HG03103 (cell line): ENCODE measurements at regions not wholly inside any gene's neighbourhood (a gene's known extent, or its start where the extent isn't known, plus 50 kb on each side); places are given as distances from the start of the nearest gene placed in this dataset.
"Not testable (repeated sequence)": the region's sequence is repeated elsewhere in the genome, so short reads cannot be mapped to it uniquely, and the experiment has no call there.

Experiments
- ATAC-seq: cut with Tn5 transposase; IDR thresholded peaks from one replicate; pipeline ENCODE4 v1.9.1; 2021; ENCODE audit warnings: low read depth; ENCODE audit not compliant: unreplicated experiment

GRCh38 chr18:73381699-73382036 lies 513.9 kb upstream of the NETO1 start:
- ATAC-seq: no peak

DNA sequence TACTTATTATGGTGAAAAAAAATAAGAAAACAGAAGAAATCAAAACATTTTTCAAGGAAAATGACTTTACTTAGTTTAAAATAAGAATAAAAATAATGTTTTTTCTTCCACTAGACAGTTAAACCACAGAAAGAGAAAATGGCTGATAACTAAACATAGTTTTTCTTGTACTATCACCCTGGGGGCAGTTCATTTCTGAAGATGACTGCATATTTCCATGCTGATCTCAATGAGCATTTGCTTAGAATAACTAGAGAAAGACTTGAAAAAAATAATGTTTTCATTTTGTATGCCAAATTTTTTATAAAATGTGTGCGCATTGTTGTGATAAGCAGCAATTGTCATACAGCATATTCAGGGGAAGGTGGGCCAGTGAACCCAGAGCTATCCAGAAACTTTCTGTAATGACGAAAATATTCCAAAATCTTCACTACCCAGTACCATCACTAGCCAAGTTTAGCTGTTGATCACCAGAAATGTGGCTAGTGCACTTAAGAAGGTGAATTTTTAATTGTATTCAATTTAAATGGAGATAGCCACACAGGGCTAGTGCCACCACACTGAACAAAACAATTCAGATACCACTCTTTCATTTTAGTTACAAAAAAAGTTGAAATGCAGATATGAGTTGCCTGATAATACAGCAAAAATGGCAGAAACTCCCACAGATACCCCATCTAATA lies 513.4 kb upstream of the NETO1 start:
- ATAC-seq: no peak

- ATAC-seq: no peak
Measured at GRCh38 chr18:73366713-73367112, 498.9 kb upstream of the NETO1 start.

- ATAC-seq: no peak
Measured at GRCh38 chr18:73365018-73365417, 497.2 kb upstream of the NETO1 start.

- no peak for ATAC-seq
Measured at GRCh38 chr18:73355121-73355520, 487.3 kb upstream of the NETO1 start.

DNA sequence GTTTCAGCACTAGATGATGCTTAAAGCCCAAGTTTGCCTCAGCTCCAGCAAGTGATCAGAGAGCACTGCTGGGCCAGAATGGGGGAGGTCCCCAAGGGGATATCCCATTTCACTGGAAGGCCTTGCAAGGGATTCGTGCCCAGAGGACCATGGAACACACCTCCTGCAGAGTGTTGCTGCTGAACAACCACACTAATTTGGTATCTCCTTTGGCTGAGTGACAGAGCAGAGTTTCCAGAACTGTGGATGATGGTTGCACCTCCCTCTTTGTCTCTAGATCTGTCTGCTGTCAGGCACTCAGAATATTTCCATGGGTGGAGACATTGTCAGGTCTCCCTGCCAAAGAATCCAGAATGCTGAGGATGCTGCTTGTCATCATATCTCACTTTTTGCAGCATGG lies 484.8 kb upstream of the NETO1 start:
- no peak for ATAC-seq

- ATAC-seq: no peak
Measured at GRCh38 chr18:73340135-73340977, 472.6 kb upstream of the NETO1 start.

- no peak for ATAC-seq
Measured at GRCh38 chr18:73331212-73331772, 463.5 kb upstream of the NETO1 start.

GRCh38 chr18:73330106-73330505 lies 462.3 kb upstream of the NETO1 start:
- ATAC-seq: not testable (repeated sequence)

- ATAC-seq: not testable (repeated sequence)
Measured at GRCh38 chr18:73324187-73324831, 456.5 kb upstream of the NETO1 start.

GRCh38 chr18:73318739-73319479 lies 451.1 kb upstream of the NETO1 start:
- ATAC-seq: no peak

- no peak for ATAC-seq
Measured at GRCh38 chr18:73316513-73316912, 448.7 kb upstream of the NETO1 start.

GRCh38 chr18:73315381-73315780 lies 447.6 kb upstream of the NETO1 start:
- no peak for ATAC-seq

- ATAC-seq: no peak
Measured at GRCh38 chr18:73313476-73313875, 445.7 kb upstream of the NETO1 start.

DNA sequence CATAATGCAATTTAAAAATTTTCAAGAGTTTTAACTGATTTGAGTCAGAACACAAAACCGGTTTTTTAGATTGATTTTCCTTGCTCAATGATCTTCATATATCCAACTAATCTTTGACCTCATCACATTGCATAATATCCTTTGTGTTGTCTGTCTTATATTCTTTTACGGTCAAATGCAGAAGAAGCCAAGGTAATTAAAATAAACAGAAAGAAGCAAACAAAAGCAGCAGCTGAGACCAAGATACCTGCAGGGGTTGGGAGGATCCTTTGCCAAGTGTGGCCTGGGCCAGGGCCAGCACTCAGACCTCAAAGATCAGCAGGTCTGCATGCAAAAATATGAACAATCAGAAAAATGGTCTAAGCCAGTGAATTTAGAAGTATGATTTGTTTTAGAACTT lies 428.9 kb upstream of the NETO1 start:
- ATAC-seq: no peak

DNA sequence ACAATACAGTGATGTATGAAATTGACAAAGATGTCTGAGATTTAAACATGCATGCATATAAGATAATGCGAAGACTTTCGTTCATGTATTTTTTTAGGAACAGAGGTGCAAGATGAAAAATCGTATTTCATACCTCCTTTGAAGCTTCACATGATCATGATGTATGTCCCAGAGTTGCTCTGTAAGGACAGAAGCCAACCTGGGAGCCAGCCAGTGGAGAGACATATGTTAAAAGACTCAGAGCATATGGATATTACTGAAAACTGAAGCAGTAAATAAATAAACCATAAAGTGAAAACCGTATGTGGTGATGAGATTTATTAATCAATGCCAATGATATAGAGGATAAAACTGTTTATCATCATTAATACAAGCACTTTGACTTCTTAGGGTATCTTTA lies 424.4 kb upstream of the NETO1 start:
- ATAC-seq: no peak

DNA sequence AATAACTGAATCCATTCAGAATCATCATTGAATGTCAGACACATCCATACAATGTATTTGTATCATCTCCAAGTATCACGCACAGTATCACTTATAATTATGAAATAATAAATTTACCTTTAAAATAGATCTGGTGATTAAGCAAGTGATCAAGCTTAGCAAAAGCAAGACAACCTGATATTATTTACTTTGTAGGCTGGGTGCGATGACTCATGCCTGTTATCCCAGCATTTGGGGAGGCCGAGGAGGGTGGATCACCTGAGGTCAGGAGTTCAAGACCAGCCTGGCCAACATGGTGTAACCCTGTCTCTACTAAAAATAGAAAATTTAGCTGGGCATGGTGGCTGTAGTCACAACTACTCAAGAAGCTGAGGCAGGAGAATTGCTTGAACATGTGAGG lies 421.0 kb upstream of the NETO1 start:
- ATAC-seq: no peak

GRCh38 chr18:73286584-73286983 lies 418.8 kb upstream of the NETO1 start:
- ATAC-seq: no peak

- no peak for ATAC-seq
Measured at GRCh38 chr18:73283788-73284187, 416.0 kb upstream of the NETO1 start.

DNA sequence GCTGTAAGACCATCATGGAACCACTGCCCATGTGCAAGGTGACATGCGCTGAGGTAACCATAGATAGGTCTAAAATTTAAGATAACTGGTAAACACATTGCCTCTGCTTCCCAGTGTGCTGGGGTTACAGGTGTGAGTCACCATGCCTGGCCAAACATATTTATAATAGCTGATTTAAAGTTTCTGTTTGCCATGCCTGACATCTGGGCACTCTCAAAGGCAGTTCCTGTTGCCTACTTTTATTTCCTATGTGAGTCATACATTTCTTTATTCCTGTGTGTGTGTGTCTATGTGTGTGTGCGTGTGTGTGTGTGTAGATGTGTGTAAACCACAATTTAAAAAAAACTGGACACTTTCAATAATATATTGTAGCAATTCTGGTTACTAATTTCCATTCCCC lies 415.2 kb upstream of the NETO1 start:
- ATAC-seq: no peak

DNA sequence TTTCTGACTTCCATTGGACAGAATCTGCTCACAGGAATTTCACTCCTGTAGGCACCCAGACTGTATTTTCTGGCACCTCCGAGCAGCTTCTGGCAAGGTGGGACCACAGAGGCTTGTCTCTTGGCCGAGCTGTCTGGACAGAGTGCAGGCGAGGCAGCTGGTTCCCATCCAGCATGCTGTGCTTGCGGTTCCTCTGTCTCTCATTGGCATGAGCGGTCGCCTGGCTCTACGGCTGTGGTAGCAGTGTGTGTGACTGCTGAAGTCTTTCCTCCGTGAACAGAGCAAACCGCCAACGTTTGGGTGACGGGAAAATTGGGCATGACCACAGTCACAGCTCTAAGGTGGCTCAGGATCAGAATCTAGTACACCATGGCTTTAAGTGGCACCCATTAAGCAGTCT lies 411.7 kb upstream of the NETO1 start:
- ATAC-seq: no peak
